ENCODE measurements at regions not wholly inside any gene's neighbourhood (a gene's known extent, or its start where the extent isn't known, plus 50 kb on each side); places are given as distances from the start of the nearest gene placed in this dataset.
"Not testable (repeated sequence)": the region's sequence is repeated elsewhere in the genome, so short reads cannot be mapped to it uniquely, and the experiment has no call there.

DNA sequence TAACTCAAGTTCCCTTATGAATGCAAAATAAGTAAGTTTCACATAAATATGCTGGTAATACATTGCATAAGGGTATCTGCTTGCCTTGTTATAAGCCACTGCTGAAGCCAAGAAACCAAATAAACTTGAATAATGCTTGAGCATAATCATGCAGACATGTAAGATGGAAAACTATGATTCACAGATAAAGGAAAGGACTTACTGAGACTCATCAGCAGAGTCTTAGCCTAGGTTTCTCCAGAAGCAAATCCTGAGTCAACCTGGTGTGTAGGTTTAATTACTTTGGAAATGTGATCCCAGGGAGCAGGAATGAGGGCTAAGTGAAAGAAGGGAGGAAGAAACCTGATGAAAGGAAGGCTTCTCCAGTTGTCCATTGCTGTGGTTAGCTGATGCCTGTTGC is 107.7 kb upstream of the BTG1 start:
- DNase-seq, result no peak

DNA sequence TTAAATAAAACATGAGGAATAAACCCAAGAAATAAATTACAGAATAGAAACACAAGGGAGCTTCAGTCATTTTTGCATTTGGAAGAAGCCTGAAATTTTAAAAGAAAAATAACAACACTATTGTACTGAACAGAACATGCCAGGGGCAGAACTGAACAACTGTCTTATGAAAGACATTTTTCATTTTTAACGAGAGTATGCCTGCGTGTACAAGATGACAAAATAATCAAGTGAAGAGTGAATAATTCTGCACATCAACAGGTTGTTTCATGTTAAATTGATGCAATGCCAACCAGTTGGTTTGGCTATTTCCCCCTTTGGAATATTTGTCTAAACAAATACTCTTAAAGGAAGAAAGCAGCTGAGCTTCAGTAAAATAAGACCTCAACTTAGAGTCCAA is 103.3 kb upstream of the BTG1 start:
- DNase-seq, result no peak

DNA sequence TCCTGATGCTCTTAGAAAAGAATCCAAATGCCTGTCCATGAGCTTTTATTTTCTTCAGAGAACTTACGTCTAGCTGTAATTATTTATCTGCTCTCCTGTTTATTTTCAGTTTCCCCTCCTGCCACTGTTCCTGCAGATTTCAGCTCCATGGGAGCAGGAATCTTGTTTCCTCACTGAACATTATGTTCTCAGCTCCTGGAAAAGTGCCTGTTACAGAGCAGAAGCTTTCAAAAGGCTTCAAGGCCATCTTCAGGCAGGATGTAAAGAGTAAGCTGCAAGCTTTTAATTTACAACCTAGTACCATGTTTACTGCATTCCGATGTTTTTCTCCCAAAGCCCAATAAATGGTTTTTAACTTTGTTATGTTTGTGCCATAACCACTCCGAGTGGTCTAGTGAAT is 98.4 kb upstream of the BTG1 start:
- no peak for DNase-seq

DNA sequence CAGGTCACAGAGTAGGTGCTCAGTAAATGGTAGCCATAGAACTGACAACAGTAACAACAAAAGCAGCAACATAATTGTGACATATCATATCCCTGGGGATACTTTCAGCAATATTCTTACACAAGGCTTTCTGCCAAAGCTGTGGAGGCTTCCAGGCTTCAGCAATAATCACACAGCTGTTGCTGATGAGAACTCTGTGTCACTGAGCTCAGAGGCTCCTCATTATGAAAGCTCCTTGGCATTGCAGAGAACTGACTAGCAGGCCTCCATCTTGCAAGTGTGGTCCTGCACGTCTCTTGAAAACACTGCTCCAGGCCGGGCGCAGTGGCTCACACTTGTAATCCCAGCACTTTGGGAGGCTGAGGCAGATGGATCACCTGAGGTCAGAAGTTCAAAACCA is 97.3 kb upstream of the BTG1 start:
- DNase-seq, result no peak

DNA sequence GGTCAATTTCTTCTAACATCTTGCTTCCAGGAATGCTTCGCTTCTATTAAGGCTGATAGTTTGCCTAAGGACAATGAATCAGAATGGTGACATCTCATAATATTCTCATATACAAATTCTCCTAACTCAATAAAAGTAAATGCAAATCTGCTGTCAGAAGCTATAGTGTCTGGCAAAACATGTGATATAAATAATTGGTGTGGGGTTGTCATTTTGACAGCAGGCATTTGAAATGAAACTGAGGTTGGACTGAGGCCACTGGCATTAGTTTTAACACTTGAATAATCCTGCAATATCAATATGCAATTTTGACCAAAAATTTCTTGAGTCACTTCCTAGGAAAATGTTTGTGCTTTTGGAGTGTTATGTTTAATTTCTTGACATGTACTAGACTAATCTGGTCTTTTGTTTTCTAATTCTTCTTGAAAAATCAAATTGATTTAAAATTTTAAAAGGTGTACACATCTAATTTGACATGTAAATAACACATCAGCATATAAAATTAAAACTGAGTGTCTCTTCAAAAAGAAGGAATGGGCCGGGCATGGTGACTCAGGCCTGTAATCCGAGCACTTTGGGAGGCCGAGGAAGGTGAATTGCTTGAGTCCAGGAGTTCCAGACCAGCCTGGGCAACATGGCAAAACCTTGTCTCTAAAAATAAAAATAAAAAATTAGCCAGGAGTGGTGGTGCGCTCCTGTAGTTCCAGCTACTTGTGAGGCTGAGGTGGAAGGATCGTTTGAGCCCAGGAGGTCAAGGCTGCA is 92.3 kb upstream of the BTG1 start:
- no peak for DNase-seq

GRCh38 chr12:92237262-92237661 is 91.6 kb upstream of the BTG1 start:
- DNase-seq, result no peak

DNA sequence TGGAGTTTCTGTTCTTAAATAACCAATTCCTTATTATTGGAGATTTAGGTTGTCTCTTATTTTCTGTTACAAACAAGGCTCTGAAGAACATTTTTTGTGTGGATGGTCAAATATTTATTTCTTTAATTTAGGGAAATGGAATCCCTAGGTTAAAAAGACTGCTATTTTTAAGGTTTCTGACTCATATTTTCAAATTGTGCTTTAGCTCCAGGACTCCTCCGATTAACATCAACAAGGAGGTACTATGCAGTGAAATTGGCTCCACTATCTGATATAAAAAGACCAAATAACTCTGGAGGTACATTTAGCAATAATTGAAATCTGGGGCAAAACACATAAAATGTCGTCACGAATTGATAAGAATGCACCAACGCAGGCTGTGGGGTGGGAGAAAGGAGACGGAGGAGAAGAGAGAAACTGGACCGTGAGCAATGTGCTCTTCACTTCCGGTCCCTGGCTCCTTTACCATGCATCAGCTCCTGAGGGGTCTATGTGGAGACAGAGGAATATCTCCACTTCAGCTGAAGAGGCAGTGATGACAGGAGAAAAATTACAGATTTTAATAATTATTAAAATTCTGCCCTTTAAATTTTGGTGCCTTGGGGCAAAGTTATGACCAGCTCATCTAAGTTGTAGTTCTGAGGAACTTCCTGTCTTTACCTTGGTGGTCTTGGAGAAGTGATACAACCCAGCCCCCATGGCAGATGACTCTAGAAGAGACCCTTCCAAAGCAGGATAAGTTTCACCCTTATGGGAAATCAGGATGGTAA is 90.2 kb upstream of the BTG1 start:
- no peak for DNase-seq

DNA sequence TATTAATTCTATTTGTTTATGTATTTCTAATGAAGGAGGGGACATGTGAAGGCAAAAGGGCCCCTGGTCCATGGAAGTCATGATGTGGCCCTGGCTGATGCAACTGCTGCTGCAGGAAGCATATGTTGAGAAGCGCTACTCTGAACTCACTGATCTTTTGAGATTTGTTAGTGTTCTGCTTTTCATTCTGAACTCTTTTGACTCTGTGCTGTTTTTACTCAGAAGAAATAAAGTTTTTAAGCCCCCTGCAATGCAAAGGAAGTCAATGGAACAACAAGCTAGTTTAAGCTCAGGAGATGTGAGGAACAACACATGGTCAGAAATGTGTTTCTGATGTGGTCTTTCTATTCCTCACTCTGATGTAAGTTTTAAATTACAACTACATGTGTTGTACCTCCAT is 88.9 kb upstream of the BTG1 start:
- no peak for DNase-seq

DNA sequence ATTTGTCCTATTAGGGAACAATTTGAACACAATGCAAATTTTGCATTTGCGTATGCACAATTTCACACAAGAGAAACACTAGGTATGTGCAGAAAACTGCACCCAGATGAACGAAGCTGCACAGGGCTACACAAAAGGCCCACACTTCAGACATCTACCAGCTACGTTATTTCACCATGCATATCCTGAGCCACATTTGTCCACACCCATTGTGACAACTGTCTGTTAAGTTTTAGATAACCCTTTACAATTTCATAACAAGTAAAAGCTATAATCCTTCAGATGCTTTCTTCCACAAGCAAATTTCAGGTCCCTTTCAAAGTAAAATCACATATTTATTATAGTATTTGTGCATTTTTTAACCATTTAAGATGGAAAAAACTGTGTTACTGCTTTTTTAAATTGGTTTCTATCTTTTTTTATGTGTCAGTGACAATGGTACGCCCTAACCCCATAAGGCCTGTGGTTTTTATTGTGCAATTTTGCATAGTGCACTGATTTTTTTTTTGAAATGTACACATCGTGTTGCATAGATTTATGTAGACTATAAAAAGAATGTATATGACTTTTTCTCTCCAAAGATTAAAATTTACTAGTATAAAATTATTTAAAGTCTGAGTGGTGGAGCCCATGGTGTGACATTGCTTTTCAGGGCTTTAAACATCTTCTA is 87.8 kb upstream of the BTG1 start:
- no peak for DNase-seq

GRCh38 chr12:92232371-92232932 is 86.8 kb upstream of the BTG1 start:
- not testable (repeated sequence) for DNase-seq

GRCh38 chr12:92231945-92232344 is 86.3 kb upstream of the BTG1 start:
- not testable (repeated sequence) for DNase-seq

DNA sequence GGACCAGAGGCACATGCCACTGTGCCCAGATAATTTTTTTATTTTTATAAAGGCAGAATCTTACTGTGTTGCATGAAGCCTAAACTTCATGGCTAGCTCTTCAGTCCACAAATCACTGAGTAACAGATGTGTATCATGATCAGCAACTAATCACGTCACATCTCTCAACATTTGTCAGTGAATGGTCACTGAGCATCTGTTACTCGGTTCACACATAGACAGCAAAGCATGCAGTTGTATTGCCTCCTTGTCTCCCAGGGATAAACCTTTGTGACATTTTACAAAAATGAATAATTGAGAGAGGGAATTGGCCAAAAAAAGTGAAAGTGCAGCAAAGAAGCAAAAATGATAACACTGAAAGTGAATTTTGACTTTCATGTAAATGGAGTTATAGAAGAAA is 85.9 kb upstream of the BTG1 start:
- not testable (repeated sequence) for DNase-seq

DNA sequence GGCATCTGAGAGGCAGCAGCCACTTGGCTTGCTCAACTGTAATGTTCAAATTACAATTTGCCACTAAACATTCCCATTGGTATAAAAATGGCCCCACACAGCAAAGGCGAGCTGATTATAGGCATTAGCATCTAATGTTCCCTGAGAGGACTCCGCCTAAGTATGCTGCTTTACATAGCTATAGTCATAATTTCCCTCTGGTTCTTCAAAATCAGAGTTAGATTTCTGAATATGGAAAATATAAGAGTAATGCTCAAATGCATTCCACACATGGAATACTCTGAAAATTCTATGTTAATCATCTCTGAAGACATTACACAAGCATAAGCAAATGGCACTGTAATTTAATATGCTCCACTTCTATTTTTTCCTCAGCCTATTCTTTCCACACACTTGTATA is 83.7 kb upstream of the BTG1 start:
- no peak for DNase-seq

DNA sequence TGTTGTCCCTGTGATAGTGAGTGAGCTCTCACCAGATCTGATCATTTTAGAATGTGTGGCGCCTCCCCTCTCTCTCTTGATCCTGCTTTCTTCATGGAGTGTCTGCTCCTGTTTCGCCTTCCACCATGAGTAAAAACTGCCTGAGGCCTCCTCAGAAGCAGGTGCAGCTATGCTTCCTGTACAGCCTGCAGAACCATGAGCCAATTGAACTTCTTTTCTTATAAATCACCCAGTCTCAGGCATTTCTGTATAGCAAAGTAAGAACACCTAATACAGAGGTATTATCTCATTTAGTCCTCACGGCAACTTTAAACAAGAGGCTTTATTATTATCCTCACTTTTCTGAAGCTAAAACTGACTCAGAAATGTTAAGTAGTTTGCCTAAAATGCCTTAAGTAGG is 81.3 kb upstream of the BTG1 start:
- no peak for DNase-seq

GRCh38 chr12:92226071-92226661 is 80.5 kb upstream of the BTG1 start:
- no peak for DNase-seq

DNA sequence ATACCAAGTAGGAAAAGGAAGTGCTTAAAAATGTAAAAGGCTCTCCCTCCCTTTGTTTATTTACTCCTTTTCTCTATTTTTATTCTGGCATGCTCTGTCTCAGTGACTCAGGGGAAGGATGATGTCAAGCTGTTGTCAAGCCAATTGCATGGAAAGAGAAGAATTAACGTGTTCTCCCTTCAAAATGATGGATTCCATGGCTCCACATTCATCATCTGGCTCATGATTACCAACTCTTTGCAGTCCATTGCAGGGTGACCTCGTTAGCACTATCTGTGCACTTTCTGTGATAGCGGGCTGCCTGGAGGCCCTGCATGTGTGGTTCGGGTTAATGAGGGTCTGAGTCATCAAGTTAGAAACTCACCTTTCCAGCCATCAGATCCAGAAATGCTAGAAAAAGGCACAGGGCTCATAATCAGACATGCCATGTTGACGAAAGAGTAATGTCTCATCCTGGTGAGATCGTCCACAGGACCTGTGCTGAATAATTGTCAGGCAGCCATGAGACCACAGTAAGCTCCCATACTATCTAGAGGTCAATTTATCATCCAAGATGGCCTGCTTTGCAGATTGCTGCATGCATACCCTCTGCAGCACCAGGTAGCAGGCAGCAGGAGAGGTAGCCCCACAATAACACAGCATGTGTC is 79.2 kb upstream of the BTG1 start:
- DNase-seq, result no peak

GRCh38 chr12:92223481-92223880 is 77.8 kb upstream of the BTG1 start:
- no peak for DNase-seq

DNA sequence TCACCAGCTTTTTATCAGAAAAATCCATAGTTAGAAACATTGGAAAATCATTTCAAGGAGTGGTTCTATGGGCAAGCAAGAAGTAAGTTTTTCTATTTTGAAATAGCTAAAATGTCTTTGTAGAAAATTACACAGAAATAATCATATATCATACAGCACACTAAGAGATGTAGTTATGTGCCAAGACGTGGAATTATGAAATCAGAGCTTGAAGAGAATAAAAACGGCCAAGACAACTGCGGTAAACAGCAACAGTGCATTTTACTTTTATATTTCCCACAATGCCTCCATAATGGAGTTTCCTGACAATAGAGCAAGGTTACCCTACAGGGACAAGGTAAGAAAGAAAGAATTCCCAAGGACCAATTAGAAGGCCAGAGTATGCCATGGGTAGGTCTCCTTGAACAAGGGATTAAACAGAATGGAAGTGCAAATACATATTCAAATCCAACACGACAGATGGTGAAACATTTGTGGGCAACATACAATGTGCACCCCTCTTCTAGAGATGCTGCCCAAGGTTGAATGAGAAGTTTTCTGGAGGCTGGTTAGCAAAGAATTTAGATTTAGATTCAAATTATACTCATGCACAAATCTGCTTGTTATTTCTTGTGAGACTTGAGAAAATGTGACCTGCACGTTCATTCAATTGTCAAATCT is 76.1 kb upstream of the BTG1 start:
- DNase-seq, result no peak

- DNase-seq, result no peak
Observed at GRCh38 chr12:92218394-92219077, 72.9 kb upstream of the BTG1 start.

GRCh38 chr12:92216092-92216491 is 70.4 kb upstream of the BTG1 start:
- DNase-seq, result no peak

DNA sequence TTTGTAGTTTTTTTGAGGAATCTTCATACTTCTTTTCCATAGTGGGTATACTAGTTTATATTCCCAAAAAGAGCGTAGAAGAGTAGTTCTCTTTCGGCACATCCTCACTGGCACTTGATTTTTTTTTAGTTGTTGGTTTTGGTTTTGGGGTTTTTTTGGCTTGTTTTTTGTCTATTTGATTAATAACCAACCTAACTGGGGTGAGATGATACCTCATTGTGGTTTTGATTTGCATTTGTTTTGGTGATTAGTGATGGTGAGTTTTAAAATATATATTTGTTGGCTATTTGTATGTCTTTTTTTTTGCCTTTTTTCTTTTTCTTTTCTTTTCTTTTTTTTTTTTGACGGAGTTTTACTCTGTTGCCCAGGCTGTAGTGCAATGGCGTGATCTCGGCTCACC is 69.7 kb upstream of the BTG1 start:
- no peak for DNase-seq

DNA sequence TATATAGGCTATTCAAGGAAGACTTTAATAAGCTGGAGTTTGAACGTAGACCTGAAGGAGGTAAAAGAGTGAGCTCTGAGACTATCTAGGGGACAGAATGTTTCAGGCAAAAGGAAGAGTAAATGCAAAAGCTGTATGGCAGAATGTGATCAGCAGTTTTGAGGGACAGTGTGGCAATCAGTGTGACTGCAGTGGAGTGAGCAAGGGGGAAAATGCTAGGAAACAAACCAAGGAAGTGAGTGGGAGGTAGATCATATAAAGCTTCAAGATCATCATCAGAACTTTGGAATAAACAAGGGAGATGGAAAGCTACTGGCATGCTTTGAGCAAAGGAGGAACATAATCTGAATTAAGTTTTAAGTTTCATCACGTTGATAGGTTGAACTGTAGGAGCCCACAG is 67.5 kb upstream of the BTG1 start:
- no peak for DNase-seq
